Panc1 (cell line): ENCODE measurements at regions not wholly inside any gene's neighbourhood (a gene's known extent, or its start where the extent isn't known, plus 50 kb on each side); places are given as distances from the start of the nearest gene placed in this dataset.

Experiments used
- ATAC-seq: fragments of 200-7000 bp; cut with Tn5 transposase; 2 replicates; pipeline ENCODE4 v1.9.1; 2020; ENCODE audit warnings: mild to moderate bottlenecking, moderate library complexity
- BruUV-seq: library from RNA; stranded (reverse); fragments of 400-500 nt; replicated peaks from 2 replicates; lab custom pipeline; 2021; lab: Mats Ljungman, UMichigan
- CTCF ChIA-PET: fragments of 300-600 bp; sonication (Branson Sonifier 250); formaldehyde crosslinking; loops from one replicate; lab custom pipeline; 2022; ENCODE audit warnings: antibody characterized with exemption; lab: Charles Lee
- POLR2A ChIA-PET: fragments of 300-600 bp; sonication (Branson Sonifier 250); formaldehyde crosslinking; loops from one replicate; lab custom pipeline; 2022; ENCODE audit warnings: antibody characterized with exemption; lab: Charles Lee
- DNase-seq: peaks from one replicate; pipeline ENCODE4 v3.0.0-alpha.2; 2010; ENCODE audit warnings: low read depth, low spot score
- H3K27ac ChIP-seq: 2 replicates; pipeline ENCODE4 v1.5.1; 2011; ENCODE audit warnings: mild to moderate bottlenecking, low read length, inconsistent platforms
- H3K27me3 ChIP-seq: fragments of 200-500 bp; sonication (Bioruptor generic); 2 replicates; pipeline ENCODE4 v1.6.0; 2014; ENCODE audit warnings: low read length, inconsistent platforms; ENCODE audit not compliant: control insufficient read depth, insufficient read depth
- H3K36me3 ChIP-seq: fragments of 200-500 bp; sonication (Bioruptor generic); 2 replicates; pipeline ENCODE4 v1.5.1; 2014; ENCODE audit warnings: inconsistent platforms, mild to moderate bottlenecking, low read length, moderate library complexity; ENCODE audit not compliant: control insufficient read depth, insufficient read depth
- H3K4me1 ChIP-seq: 2 replicates; pipeline ENCODE4 v1.5.1; 2011; ENCODE audit warnings: inconsistent platforms, mild to moderate bottlenecking, low read length, moderate library complexity; ENCODE audit not compliant: control insufficient read depth, insufficient read depth
- H3K4me3 ChIP-seq, 2 experiments: 2 replicates each; pipeline ENCODE4 v1.5.1; 2011 to 2012; ENCODE audit warnings: low read depth in 2 of 2, low read length in 2 of 2, mild to moderate bottlenecking in 2 of 2, inconsistent platforms in 1 of 2, moderate library complexity in 1 of 2
- H3K9me3 ChIP-seq: fragments of 200-500 bp; sonication (Bioruptor generic); 2 replicates; pipeline ENCODE4 v1.5.1; 2014; ENCODE audit warnings: low read depth, mild to moderate bottlenecking, inconsistent platforms, low read length, moderate library complexity; ENCODE audit not compliant: control insufficient read depth, insufficient read depth
- CTCF ChIP-seq: fragments of 450-650 bp; IDR thresholded peaks from 2 replicates; pipeline ENCODE4 v1.5.1; 2017; ENCODE audit warnings: mild to moderate bottlenecking
- POLR2AphosphoS5 ChIP-seq: IDR thresholded peaks from 2 replicates; pipeline ENCODE4 v1.6.1; 2012; ENCODE audit warnings: mild to moderate bottlenecking, low read depth, low read length, moderate library complexity
- REST ChIP-seq, 2 experiments: IDR thresholded peaks; 2 replicates each; pipeline ENCODE4 v1.6.1; 2011 to 2012; ENCODE audit warnings: low read depth in 2 of 2, control low read depth in 1 of 2, low read length in 1 of 2, mild to moderate bottlenecking in 1 of 2, moderate library complexity in 1 of 2; ENCODE audit not compliant: insufficient read depth in 1 of 2
- SIN3A ChIP-seq: IDR thresholded peaks from 2 replicates; pipeline ENCODE4 v1.6.1; 2012; ENCODE audit warnings: low read depth, mild to moderate bottlenecking, low read length, moderate library complexity, borderline replicate concordance; ENCODE audit not compliant: insufficient read depth
- TCF7L2 ChIP-seq: IDR thresholded peaks from 2 replicates; pipeline ENCODE4 v1.6.1; 2011; ENCODE audit warnings: mild to moderate bottlenecking, low read depth, low read length, inconsistent platforms
- in situ Hi-C: cut with HindIII; loops from 2 replicates; pipeline ENCODE4 v1.10.0; 2016; ENCODE audit warnings: low sequenced_read_pairs, low pct_unique_long_range_greater_than_20kb
- intact Hi-C: fragments of 100-400 bp; cut with micrococcal nuclease; formaldehyde crosslinking; loops from one replicate; pipeline ENCODE4 v1.10.0; 2022; ENCODE audit not compliant: unreplicated experiment

GRCh38 chr7:55305135-55305534, 60.0 kb upstream of the LANCL2 start:
- no peaks in the 10 kb centered on the region for H3K4me1 ChIP-seq
- no peak for TF ChIP-seq SIN3A
- ChIA-PET POLR2A (no interaction called here), CTCF (no interaction called here)
- no peak for DNase-seq
- no TSS peak for BruUV-seq
- H3K36me3 ChIP-seq = no peaks in the 10 kb centered on the region
- H3K4me3 ChIP-seq = no peak overlapping the region
- peaks cover 25% of the 10 kb centered on the region for H3K27me3 ChIP-seq
- intact Hi-C loops = no loop called here
- H3K9me3 ChIP-seq = no peaks in the 10 kb centered on the region
- in situ Hi-C loops = no loop called here
- no peak for ATAC-seq
- no peak overlapping the region for H3K27ac ChIP-seq

GRCh38 chr7:55306331-55306730, 58.8 kb upstream of the LANCL2 start:
- ATAC-seq (no peak), DNase-seq (no peak)
- Histone ChIP-seq H3K4me3 (no peak overlapping the region), H3K36me3 (no peaks in the 10 kb centered on the region), H3K27ac (no peak overlapping the region), H3K9me3 (no peaks in the 10 kb centered on the region), H3K4me1 (no peaks in the 10 kb centered on the region), H3K27me3 (peaks cover 22% of the 10 kb centered on the region)
- intact Hi-C loops (no loop called here), in situ Hi-C loops (no loop called here)
- no TSS peak for BruUV-seq
- POLR2A ChIA-PET = no interaction called here
- no peak for TF ChIP-seq REST (IDR thresholded peaks at IDR 0.05; ENCODE audit: insufficient read depth in 1 of 2, low read depth in 2 of 2, low read length in 1 of 2)
- no peak for TF ChIP-seq SIN3A
- TF ChIP-seq POLR2AphosphoS5 = no peak
- no peak for TF ChIP-seq TCF7L2
- no peak for TF ChIP-seq CTCF
- CTCF ChIA-PET = no interaction called here

- ChIA-PET POLR2A (no interaction called here), CTCF (interaction anchor here (0.6 kb wide), 1 partner anchor 108 kb away, joined by 4 read pairs; no protein-coding TSS in a partner anchor)
- no peak for ATAC-seq
- TF ChIP-seq TCF7L2 (no peak), POLR2AphosphoS5 (no peak), CTCF (no peak), REST (IDR thresholded peaks at IDR 0.05; ENCODE audit: insufficient read depth in 1 of 2, low read depth in 2 of 2, low read length in 1 of 2) (no peak), SIN3A (no peak)
- H3K27me3 ChIP-seq = peaks cover 12% of the 10 kb centered on the region
- intact Hi-C loops (no loop called here), in situ Hi-C loops (no loop called here)
- DNase-seq = no peak
- no peak overlapping the region for H3K4me3 ChIP-seq
- no peaks in the 10 kb centered on the region for H3K4me1 ChIP-seq
- no TSS peak for BruUV-seq
- no peaks in the 10 kb centered on the region for H3K9me3 ChIP-seq
- no peak overlapping the region for H3K27ac ChIP-seq
- no peaks in the 10 kb centered on the region for H3K36me3 ChIP-seq
Measured at GRCh38 chr7:55307123-55307916, 57.8 kb upstream of the LANCL2 start.
